HG03520 (cell line): ENCODE measurements at regions not wholly inside any gene's neighbourhood (a gene's known extent, or its start where the extent isn't known, plus 50 kb on each side); places are given as distances from the start of the nearest gene placed in this dataset.
"Not testable (repeated sequence)": the region's sequence is repeated elsewhere in the genome, so short reads cannot be mapped to it uniquely, and the experiment has no call there.

ENCODE experiments used
- ATAC-seq: cut with Tn5 transposase; IDR thresholded peaks from one replicate; pipeline ENCODE4 v1.9.1; 2021; ENCODE audit warnings: mild to moderate bottlenecking, moderate library complexity; ENCODE audit not compliant: unreplicated experiment

DNA sequence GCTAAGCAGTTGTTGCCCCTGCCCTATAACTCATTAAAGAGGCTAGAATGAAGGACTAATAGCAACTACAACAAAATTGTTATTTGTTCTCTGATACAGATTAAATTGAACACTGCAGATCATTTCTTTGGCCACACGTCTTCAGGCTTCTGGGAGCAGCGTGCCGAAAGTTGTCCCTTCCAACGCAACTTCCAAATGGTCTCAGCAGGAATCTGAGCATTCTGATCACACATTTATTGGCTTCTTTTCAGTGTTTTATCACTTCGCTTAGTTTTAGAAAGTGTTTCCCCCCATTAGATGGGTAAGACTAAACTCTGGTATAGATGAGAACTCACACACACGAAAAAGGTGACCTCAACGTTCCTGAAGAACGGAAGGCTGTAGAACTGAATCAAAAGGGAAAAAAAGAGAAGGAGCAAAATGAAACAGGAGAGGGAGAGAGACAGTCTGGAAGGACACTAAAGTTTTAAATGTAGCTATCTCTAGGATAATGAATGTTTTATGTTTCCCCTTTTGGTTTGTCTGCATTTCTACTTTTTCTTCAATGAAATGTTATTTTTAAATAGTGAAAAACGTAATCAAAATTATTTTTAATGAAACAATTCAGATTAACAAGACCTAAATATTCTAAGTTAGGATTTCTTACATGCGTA is 336.5 kb downstream of the RRAGC start:
- ATAC-seq, result no peak

DNA sequence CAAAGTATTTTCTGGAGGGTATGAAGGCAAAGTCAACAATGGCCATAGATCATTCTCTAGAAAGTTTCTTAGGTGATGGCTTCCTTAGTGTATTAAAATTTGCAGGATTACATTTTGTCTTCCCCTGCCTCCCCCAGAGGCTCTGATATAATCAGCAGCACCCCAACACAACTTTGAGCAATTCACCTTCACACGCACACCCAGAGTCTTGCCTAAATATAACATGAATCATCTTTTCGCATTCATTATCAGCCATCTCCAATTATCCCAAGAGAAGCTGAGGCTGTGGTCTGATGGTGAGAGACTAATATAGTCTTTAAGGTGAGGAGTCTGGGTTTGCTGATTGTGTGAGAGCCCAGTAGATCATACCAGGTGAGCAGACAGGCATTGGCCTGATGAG is 343.0 kb downstream of the RRAGC start:
- no peak for ATAC-seq

GRCh38 chr1:38512789-38513188 is 346.8 kb downstream of the RRAGC start:
- ATAC-seq, result no peak

DNA sequence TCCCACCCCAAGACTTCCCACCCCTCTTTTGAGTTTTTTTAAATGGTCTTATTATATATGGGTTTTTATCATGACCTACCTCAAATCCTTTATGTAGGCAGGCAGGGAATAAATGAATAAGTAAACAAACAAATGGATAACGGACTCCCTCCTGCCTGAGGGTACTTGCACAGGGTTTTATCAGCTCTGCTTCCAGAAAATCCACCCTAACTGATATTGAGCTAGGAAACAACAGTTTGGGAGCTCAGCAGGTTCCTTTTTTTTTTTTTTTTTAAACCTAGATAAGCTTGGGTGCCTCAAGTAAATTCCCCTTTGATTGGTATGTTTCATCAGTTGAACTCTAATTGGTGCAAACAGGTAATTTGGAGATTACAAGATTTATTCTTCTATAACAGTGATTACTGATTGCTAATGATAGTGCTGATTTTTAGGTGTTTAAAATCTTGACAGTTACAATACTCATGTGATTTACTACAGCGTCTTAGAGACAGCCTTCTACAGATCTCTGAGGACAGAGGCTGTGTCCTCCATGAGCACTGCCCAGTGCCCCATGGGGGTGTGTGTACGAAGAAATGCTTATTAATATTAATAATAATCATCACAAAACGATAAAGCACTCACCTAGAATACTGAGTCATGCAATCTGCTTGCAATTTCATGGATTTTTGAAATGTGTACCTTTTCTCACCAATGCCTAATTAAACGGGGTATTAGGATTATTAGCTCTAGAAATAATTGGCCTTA is 347.4 kb downstream of the RRAGC start:
- no peak for ATAC-seq

GRCh38 chr1:38508232-38508631 is 351.3 kb downstream of the RRAGC start:
- no peak for ATAC-seq

GRCh38 chr1:38507563-38507962 is 352.0 kb downstream of the RRAGC start:
- no peak for ATAC-seq

DNA sequence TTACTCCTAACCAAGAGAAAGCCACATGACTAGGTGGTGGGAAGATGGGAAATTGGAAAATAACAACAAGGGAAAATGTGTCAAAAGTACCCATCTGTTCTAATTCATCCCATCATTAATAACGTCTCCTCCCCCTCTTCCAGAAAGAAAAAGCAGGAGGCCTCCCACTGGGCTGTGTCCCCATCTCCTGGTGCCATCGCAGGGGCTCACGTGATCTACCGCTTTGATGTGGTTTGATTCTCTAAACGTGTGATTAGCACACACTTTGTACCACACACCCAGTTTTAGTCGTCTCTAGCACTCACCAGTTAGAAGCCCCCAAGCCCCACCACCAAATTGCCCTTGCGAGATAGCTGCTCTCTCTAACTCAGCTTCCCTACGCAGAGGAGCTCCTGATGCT is 353.6 kb downstream of the RRAGC start:
- no peak for ATAC-seq

DNA sequence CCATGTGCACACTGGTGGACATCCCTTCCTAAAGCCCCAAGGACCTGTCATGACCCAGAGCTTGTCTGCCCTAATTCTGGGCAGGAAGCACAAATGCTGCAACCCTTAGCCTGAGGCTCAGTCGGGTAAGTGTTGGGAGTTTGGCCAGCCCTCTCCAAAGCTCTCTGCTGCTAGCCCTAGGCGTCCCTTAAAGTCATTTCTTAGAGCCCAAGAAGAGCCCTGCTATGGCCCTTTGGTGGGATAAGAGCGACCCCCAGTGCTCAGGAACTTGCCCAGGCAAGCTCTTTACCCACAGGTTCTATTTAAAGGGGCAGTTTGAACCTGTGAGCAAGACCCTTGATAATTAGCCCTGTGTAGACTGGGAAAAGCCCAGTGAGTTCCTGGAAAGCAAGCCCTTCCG is 356.8 kb downstream of the RRAGC start:
- no peak for ATAC-seq

DNA sequence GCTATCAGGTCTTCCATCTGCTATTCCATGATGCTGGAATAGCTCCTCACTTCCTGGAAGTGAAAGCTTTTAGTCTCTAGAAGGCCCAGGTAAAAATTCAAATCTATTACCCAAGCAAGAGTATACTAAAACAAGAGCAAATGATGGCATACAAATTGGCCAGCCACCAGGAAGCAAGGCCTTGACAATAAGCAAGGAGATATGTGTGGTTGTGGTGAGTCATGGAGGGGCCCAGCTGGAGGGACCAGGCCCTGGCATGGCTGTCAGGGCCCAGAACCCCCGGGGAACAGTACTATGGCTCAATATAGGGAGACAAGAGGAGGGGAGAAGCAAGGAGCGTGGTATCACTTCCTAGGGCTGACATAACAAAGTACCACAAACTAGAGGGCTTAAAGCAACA is 358.7 kb downstream of the RRAGC start:
- no peak for ATAC-seq

DNA sequence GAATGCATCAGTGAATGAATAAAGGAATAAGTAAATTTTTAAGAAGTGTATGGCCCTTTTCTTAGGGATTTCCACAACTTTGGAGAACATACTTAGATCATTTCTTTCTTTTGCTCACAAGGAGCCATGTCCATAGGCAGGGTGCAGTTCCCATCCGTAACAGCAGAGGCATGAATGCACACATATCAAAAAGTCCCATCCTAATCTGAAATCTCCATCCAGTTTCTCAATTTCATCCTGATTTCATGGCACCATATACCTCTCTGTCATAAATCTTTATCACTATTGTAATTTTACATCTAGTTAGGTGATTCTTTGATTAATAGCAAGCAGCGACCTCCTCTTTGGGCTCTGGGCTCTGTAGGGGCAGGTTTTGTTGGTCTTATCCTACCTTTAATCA is 359.2 kb downstream of the RRAGC start:
- ATAC-seq, result no peak

DNA sequence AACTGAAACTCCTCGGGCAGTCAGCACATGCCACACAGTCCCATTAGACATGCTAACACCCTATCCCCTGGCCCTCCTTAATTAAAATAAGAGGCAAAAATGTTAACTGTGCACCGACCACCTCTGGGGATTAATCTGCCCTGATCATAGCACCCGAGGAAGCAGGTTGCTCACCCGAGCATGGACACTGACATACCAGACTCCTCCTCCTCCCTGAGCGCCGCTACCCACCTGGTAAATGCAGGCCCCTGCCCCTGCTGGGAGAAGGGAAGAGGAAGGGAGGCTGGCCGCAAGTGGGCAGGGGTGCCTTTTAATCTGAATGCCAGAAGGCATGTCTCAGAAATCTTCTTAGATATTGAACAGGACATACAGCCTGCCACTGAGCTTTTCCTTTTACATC is 360.9 kb downstream of the RRAGC start:
- no peak for ATAC-seq

DNA sequence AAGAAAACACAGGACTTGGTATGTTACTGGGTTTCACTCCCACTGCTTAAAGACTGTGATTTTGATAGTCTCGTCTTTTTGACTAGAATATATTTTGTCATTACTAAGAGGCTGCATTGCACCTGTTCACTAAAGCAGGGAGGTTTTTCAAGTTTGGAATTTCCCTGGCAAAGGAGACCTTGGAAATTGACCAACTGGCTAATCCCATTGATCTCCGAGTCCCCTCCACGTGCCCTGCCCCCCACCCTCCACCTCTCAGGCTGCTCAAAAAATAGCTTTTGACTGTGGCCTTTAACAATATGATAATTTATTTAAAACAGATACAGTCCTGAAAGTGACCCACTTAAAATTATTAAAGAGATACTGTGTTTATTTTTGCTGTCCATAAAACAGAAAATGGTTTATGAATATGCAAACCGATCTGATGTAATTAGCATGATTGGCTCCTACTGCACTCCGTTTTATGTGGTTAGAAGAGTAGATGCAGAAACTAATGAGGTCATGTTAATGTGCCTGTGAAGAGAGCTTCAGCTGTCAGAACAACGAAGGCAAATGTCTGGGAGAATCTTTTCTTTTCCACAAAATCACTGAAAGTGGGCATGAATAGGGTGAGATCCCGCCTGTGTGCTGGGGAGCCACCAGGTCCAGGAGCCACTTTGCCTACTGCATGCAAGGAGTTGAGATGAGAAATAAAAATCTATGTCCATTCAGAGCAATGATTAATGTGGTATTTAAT is 361.5 kb downstream of the RRAGC start:
- no peak for ATAC-seq

GRCh38 chr1:38493306-38493705 is 366.3 kb downstream of the RRAGC start:
- ATAC-seq, result not testable (repeated sequence)

DNA sequence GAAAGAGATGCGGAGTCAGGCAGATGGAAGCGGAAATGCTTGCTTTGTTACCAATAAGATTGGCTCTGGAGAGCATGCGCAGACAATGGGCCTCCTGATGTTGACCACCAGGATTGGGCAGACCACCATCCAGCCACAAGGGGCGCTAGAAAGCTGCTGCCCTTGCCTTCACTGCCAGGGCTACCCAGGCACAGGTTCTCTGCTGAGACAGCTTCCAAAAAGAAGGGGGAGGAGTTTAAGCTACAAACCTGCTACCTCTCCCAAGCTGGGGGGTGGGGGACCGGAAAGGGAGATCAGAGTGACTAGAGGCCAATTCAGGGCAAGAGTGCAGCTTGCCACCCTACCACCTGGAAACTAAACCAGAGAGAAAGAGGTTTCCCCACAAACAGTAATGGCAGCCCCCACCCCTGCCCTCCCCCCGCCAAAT is 369.7 kb downstream of the RRAGC start:
- ATAC-seq, result no peak

GRCh38 chr1:38488162-38488898 is 371.2 kb downstream of the RRAGC start:
- ATAC-seq, result no peak

DNA sequence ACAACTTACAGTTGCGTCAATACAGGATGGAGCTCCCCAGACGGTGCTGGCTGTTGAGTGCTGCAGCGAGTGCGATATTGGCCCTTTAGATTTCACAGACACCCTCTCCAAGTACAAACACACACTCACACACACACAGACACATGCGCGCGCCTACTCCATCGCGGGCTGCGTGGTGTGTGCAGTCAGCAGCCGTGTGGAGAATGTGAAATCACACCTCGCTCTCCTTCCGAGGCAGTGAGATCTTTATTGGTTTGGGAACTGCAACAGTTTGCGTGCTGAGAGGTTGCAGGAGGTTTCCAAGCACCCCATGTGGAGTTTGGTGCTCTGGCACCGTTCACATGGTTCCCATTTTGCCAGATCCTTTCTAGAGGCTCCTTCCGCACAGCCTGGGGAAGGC is 372.2 kb downstream of the RRAGC start:
- ATAC-seq, result no peak

- no peak for ATAC-seq
Measured at GRCh38 chr1:38486085-38486484, 373.5 kb downstream of the RRAGC start.

- no peak for ATAC-seq
Measured at GRCh38 chr1:38481871-38482826, 377.4 kb downstream of the RRAGC start.

DNA sequence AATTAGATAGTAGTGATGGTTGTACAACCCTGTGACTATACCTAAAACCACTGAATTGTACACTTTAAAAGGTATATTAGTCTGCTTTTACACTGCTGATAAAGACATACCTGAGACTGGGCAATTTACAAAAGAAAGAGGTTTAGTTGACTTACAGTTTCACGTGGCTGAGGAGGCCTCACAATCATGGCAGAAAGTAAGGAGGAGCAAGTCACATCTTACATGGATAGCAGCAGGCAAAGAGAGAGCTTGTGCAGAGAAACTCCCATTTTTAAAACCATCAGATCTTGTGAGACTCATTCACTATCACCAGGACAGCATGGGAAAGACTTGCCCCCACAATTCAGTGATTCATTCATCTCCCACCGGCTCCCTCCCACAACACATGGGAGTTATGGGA is 379.9 kb downstream of the RRAGC start:
- not testable (repeated sequence) for ATAC-seq

DNA sequence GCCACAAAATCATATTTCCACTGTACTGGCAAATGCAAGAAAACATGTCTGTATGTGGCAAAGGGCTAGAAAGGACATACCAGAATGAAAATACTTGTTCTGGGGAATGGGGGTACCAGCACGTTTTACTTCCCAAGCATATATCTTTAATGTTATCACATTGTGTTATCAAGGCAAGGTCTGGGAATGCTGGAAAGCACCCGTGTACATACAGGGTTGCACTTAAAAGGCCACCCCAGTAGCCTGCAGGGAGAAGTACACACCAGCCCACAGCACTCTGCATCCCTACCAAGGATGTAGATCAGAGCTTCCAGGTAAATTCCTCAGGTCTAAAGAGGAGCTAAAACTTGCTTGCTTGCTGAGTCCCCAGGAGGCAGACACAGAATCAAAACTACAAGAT is 381.8 kb downstream of the RRAGC start:
- ATAC-seq, result no peak
